Nephron progenitor cell (in vitro differentiated cells): ENCODE measurements at regions not wholly inside any gene's neighbourhood (a gene's known extent, or its start where the extent isn't known, plus 50 kb on each side); places are given as distances from the start of the nearest gene placed in this dataset.

ENCODE experiments used
- DNase-seq: peaks from one replicate; pipeline ENCODE4 v3.0.0; 2021
- H3K27ac Mint-ChIP-seq: 2 replicates; pipeline ENCODE4 v1.8.0; 2021; ENCODE audit warnings: mild to moderate bottlenecking, moderate library complexity, mixed read lengths
- H3K27me3 Mint-ChIP-seq: 2 replicates; pipeline ENCODE4 v1.8.0; 2021; ENCODE audit warnings: mild to moderate bottlenecking, low read depth, mixed read lengths; ENCODE audit not compliant: poor library complexity
- H3K36me3 Mint-ChIP-seq: 2 replicates; pipeline ENCODE4 v1.8.0; 2021; ENCODE audit warnings: low read depth, mixed read lengths
- H3K4me1 Mint-ChIP-seq: 2 replicates; pipeline ENCODE4 v1.8.0; 2021; ENCODE audit warnings: mixed read lengths
- H3K4me3 Mint-ChIP-seq: 2 replicates; pipeline ENCODE4 v1.8.0; 2021; ENCODE audit warnings: mild to moderate bottlenecking, moderate library complexity, mixed read lengths
- H3K9me3 Mint-ChIP-seq: 2 replicates; pipeline ENCODE4 v1.8.0; 2021; ENCODE audit warnings: mild to moderate bottlenecking, moderate library complexity, mixed read lengths
- TF ChIP-seq, protein P1 (sequence below): fragments of 200-600 bp; sonication (generic); IDR thresholded peaks from 2 replicates; pipeline ENCODE4 v1.5.0; 2021; ENCODE audit warnings: antibody characterized with exemption

DNA sequence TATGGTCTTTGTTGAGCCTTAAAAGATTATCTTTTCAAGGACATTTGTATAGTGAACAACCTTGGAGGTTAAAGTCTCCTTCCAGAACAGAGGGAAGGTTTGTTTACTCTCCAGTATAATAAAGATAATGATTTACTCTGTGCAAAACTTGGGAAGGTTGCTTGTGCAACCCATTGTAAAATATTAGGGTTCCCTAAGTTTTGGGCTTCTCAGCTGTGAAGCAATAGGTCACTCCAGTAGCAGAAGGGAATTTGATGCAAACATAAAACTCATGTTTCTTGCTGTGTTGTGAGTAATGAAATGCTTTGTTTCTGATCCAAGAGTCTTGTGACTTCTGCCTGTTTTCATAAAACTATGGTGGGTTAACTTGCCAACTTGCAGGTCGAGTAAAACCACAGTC, 177.5 kb downstream of the SUCNR1 start:
- H3K4me1 Mint-ChIP-seq: peaks cover 10% of the 10 kb centered on the region
- peaks cover 3% of the 10 kb centered on the region for H3K27me3 Mint-ChIP-seq
- no peak overlapping the region for H3K4me3 Mint-ChIP-seq
- DNase-seq: no peak
- H3K27ac Mint-ChIP-seq: no peak overlapping the region
- TF ChIP-seq, protein P1, sequence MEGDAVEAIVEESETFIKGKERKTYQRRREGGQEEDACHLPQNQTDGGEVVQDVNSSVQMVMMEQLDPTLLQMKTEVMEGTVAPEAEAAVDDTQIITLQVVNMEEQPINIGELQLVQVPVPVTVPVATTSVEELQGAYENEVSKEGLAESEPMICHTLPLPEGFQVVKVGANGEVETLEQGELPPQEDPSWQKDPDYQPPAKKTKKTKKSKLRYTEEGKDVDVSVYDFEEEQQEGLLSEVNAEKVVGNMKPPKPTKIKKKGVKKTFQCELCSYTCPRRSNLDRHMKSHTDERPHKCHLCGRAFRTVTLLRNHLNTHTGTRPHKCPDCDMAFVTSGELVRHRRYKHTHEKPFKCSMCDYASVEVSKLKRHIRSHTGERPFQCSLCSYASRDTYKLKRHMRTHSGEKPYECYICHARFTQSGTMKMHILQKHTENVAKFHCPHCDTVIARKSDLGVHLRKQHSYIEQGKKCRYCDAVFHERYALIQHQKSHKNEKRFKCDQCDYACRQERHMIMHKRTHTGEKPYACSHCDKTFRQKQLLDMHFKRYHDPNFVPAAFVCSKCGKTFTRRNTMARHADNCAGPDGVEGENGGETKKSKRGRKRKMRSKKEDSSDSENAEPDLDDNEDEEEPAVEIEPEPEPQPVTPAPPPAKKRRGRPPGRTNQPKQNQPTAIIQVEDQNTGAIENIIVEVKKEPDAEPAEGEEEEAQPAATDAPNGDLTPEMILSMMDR: no peak
- H3K9me3 Mint-ChIP-seq: no peaks in the 10 kb centered on the region
- no peaks in the 10 kb centered on the region for H3K36me3 Mint-ChIP-seq

DNA sequence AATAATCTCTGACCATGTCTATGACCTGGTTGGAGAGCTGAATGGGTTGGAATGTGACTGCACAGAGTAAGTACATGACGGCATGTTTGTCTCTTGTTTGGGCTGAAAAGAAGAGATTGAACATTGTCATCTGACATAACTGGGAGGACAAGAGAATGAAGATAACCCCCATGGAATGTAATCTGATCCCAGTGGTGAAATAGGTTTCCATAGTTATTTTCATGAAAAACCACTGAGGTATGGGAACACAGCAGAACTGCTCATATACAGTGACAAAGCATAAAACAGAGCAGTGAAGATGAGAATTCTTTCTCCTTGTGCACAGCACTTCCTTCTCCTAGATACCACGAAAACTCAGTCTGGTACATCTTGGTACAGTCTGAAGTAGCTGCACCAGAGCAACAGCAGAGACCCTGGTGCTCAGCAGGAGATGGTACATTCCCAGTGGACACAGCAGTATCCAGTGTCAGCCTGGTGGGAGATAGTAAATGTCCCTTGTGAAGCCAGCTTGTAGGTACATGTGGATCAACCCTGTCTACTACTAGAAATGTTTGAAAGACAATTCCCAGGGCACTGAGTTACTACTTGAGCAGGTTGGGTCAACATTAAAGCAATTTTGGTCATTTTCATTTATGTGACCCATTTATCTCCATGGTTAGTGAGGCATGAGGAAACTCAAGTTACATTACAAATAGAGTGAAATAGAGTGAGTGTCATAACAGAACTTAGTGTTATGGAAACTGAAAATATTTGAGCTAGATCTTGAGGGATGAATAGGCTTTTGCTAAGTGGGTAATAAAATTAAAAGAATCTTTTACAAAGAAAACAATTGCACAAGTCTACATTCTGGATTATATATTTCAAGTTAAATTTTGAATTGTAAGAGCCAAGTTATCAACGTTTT, 178.3 kb downstream of the SUCNR1 start:
- H3K27ac Mint-ChIP-seq: no peak overlapping the region
- TF ChIP-seq, protein P1: no peak

DNA sequence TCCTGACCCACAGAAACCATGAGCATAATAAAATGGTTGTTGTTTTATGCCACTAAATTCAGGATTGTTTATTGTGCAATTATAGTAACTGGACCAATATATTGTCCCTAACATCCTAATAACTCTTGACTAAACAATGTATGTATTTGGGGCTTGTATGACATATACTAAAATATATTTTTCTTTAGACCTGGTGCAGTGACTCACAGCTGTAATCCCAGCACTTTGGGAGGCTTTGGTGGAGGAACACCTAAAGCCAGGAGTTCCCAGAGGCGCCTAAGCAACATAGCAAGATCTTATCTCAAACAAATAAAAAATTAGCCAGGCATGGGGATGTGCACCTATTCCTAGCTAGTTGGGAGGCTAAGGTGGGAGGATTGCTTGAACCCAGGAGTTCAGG, 180.4 kb downstream of the SUCNR1 start:
- H3K27ac Mint-ChIP-seq: no peak overlapping the region
- peaks cover 20% of the 10 kb centered on the region for H3K4me1 Mint-ChIP-seq

More for the DNA sequence above, 178.3 kb downstream of the SUCNR1 start:
- Mint-ChIP-seq H3K4me1 (peaks cover 14% of the 10 kb centered on the region), H3K36me3 (no peaks in the 10 kb centered on the region), H3K9me3 (no peaks in the 10 kb centered on the region), H3K4me3 (no peak overlapping the region), H3K27me3 (peaks cover 3% of the 10 kb centered on the region)
- DNase-seq: no peak

DNA sequence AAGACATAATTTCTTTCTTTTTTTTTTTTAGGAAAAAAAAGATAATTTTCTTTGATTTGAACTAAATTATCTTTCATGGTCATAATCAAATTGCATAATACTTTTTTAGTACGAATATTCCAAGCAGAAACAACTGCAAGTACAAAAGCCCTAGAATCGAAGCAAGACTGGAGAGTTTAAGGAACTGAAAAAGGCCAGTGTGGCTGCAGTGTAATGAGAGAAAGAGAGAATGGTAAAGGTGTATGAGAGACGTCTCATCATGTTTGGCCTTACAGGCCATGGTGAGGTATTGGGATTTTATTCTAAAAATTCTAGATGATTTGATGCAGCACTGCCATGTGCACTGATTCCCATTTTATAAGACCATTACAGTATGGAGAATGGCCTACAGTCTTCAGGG, 180.9 kb downstream of the SUCNR1 start:
- H3K4me1 Mint-ChIP-seq: peaks cover 20% of the 10 kb centered on the region
- no peak overlapping the region for H3K27ac Mint-ChIP-seq
- H3K9me3 Mint-ChIP-seq: no peaks in the 10 kb centered on the region
- H3K27me3 Mint-ChIP-seq: no peaks in the 10 kb centered on the region
- DNase-seq: no peak
- no peaks in the 10 kb centered on the region for H3K36me3 Mint-ChIP-seq
- TF ChIP-seq, protein P1: no peak
- no peak overlapping the region for H3K4me3 Mint-ChIP-seq

More for the DNA sequence above, 180.4 kb downstream of the SUCNR1 start:
- DNase-seq: no peak
- TF ChIP-seq, protein P1: no peak
- no peaks in the 10 kb centered on the region for H3K9me3 Mint-ChIP-seq
- H3K4me3 Mint-ChIP-seq: no peak overlapping the region
- H3K36me3 Mint-ChIP-seq: no peaks in the 10 kb centered on the region
- no peaks in the 10 kb centered on the region for H3K27me3 Mint-ChIP-seq

GRCh38 chr3:152056073-152056472, 182.6 kb downstream of the SUCNR1 start:
- Mint-ChIP-seq H3K27ac (no peak overlapping the region), H3K27me3 (no peaks in the 10 kb centered on the region), H3K36me3 (no peaks in the 10 kb centered on the region), H3K9me3 (no peaks in the 10 kb centered on the region), H3K4me3 (no peak overlapping the region), H3K4me1 (peaks cover 35% of the 10 kb centered on the region)
- TF ChIP-seq, protein P1: no peak
- no peak for DNase-seq

GRCh38 chr3:152056481-152056880, 183.0 kb downstream of the SUCNR1 start:
- Mint-ChIP-seq H3K36me3 (no peaks in the 10 kb centered on the region), H3K9me3 (no peaks in the 10 kb centered on the region), H3K4me3 (no peak overlapping the region), H3K27me3 (no peaks in the 10 kb centered on the region), H3K27ac (peak overlapping the region; percentile 3), H3K4me1 (peaks cover 36% of the 10 kb centered on the region)
- DNase-seq: no peak
- TF ChIP-seq, protein P1: no peak
